ENCODE measurements at regions not wholly inside any gene's neighbourhood (a gene's known extent, or its start where the extent isn't known, plus 50 kb on each side); places are given as distances from the start of the nearest gene placed in this dataset.
A peak's percentile ranks its signal among the peaks of the same experiment; 100 is the strongest.

- Histone ChIP-seq H3K14ac (ENCODE audit: low read length) (peak overlapping the region; percentile 45), H3K4me3 (ENCODE audit: low read depth, low read length) (no peak overlapping the region), H3K79me1 (ENCODE audit: low read length) (peaks cover 11% of the 10 kb centered on the region), H3K27ac (ENCODE audit: low read depth, low read length) (peak overlapping the region; percentile 48), H2AK5ac (ENCODE audit: low read length) (no peak overlapping the region), H4K91ac (ENCODE audit: low read depth, low read length) (peak overlapping the region; percentile 45), H3K36me3 (ENCODE audit: control insufficient read depth in 1 of 2, insufficient read depth in 2 of 2, low read length in 2 of 2) (no peaks in the 10 kb centered on the region), H2BK5ac (ENCODE audit: low read depth, low read length, poor library complexity) (peak overlapping the region; percentile 28), H3K9me3 (ENCODE audit: insufficient read depth, low read depth, low read length) (no peaks in the 10 kb centered on the region), H2AFZ (ENCODE audit: insufficient read depth, low read length, poor library complexity) (no peak overlapping the region), H4K12ac (ENCODE audit: low read depth, low read length) (no peak overlapping the region), H2BK12ac (ENCODE audit: low read length) (peak overlapping the region; percentile 56), H3K18ac (ENCODE audit: low read length) (no peak overlapping the region), H3K4me2 (ENCODE audit: low read length) (no peak overlapping the region), H3K4ac (ENCODE audit: low read depth, low read length) (peak overlapping the region; percentile 28), H4K8ac (ENCODE audit: low read depth, low read length) (no peak overlapping the region), H3K9ac (ENCODE audit: low read length) (no peak overlapping the region), H2BK120ac (ENCODE audit: insufficient read depth, low read length, poor library complexity) (peak overlapping the region; percentile 17), H3K27me3 (ENCODE audit: insufficient read depth, low read length) (no peaks in the 10 kb centered on the region), H3K79me2 (ENCODE audit: control insufficient read depth, insufficient read depth, low read length, poor library complexity) (no peaks in the 10 kb centered on the region), H3K4me1 (ENCODE audit: control insufficient read depth in 1 of 2, insufficient read depth in 2 of 2, low read length in 2 of 2) (peaks cover 6 to 7% of the 10 kb centered on the region in 2 experiments), H3K23ac (ENCODE audit: low read length) (no peak overlapping the region)
- DNase-seq: peak; percentile 97 to 98
- no CpG with 5 or more reads among the region's 16 CpGs for WGBS (ENCODE audit: extremely low coverage, insufficient coverage, insufficient read length)
These were observed 115.9 kb upstream of the TBX3 start for GRCh38 chr12:114799574-114800487.

GRCh38 chr12:114794049-114794558 is 110.1 kb upstream of the TBX3 start:
- no peak overlapping the region for H4K12ac ChIP-seq (ENCODE audit: low read depth, low read length)
- DNase-seq: no peak
- no peak overlapping the region for H4K8ac ChIP-seq (ENCODE audit: low read depth, low read length)
- no peak overlapping the region for H3K27ac ChIP-seq (ENCODE audit: low read depth, low read length)
- H3K79me2 ChIP-seq (ENCODE audit: control insufficient read depth, insufficient read depth, low read length, poor library complexity): no peaks in the 10 kb centered on the region
- no peak overlapping the region for H2BK5ac ChIP-seq (ENCODE audit: low read depth, low read length, poor library complexity)
- H3K9me3 ChIP-seq (ENCODE audit: insufficient read depth, low read depth, low read length): no peaks in the 10 kb centered on the region
- no peaks in the 10 kb centered on the region for H3K36me3 ChIP-seq (ENCODE audit: control insufficient read depth in 1 of 2, insufficient read depth in 2 of 2, low read length in 2 of 2)
- no peak overlapping the region for H3K23ac ChIP-seq (ENCODE audit: low read length)
- H2AFZ ChIP-seq (ENCODE audit: insufficient read depth, low read length, poor library complexity): no peak overlapping the region
- no peak overlapping the region for H4K91ac ChIP-seq (ENCODE audit: low read depth, low read length)
- no peak overlapping the region for H3K18ac ChIP-seq (ENCODE audit: low read length)
- peak overlapping the region; percentile 89 for H2AK5ac ChIP-seq (ENCODE audit: low read length)
- H3K4ac ChIP-seq (ENCODE audit: low read depth, low read length): no peak overlapping the region
- H3K27me3 ChIP-seq (ENCODE audit: insufficient read depth, low read length): no peaks in the 10 kb centered on the region
- no CpG with 5 or more reads among the region's 8 CpGs for WGBS (ENCODE audit: extremely low coverage, insufficient coverage, insufficient read length)
- no peak overlapping the region for H3K14ac ChIP-seq (ENCODE audit: low read length)
- peak overlapping the region; percentile 65 for H2BK12ac ChIP-seq (ENCODE audit: low read length)
- no peak overlapping the region for H2BK120ac ChIP-seq (ENCODE audit: insufficient read depth, low read length, poor library complexity)
- H3K79me1 ChIP-seq (ENCODE audit: low read length): peaks cover 8% of the 10 kb centered on the region
- H3K4me3 ChIP-seq (ENCODE audit: low read depth, low read length): no peak overlapping the region
- H3K4me1 ChIP-seq (ENCODE audit: control insufficient read depth in 1 of 2, insufficient read depth in 2 of 2, low read length in 2 of 2): peaks cover 0 to 2% of the 10 kb centered on the region in 2 experiments
- H3K9ac ChIP-seq (ENCODE audit: low read length): no peak overlapping the region
- no peak overlapping the region for H3K4me2 ChIP-seq (ENCODE audit: low read length)

GRCh38 chr12:114790276-114790675 is 106.3 kb upstream of the TBX3 start:
- DNase-seq: peak; percentile 80 to 96
- Histone ChIP-seq H3K4me2 (ENCODE audit: low read length) (no peak overlapping the region), H4K8ac (ENCODE audit: low read depth, low read length) (no peak overlapping the region), H2BK120ac (ENCODE audit: insufficient read depth, low read length, poor library complexity) (peak overlapping the region; percentile 75), H3K4me1 (ENCODE audit: control insufficient read depth in 1 of 2, insufficient read depth in 2 of 2, low read length in 2 of 2) (peaks cover 0 to 2% of the 10 kb centered on the region in 2 experiments), H3K14ac (ENCODE audit: low read length) (no peak overlapping the region), H3K9ac (ENCODE audit: low read length) (no peak overlapping the region), H4K12ac (ENCODE audit: low read depth, low read length) (no peak overlapping the region), H3K79me1 (ENCODE audit: low read length) (peaks cover 6% of the 10 kb centered on the region), H3K27ac (ENCODE audit: low read depth, low read length) (peak overlapping the region; percentile 22), H3K18ac (ENCODE audit: low read length) (no peak overlapping the region), H2AK5ac (ENCODE audit: low read length) (no peak overlapping the region), H2BK12ac (ENCODE audit: low read length) (no peak overlapping the region), H4K91ac (ENCODE audit: low read depth, low read length) (peak overlapping the region; percentile 53), H3K4me3 (ENCODE audit: low read depth, low read length) (no peak overlapping the region), H3K23ac (ENCODE audit: low read length) (no peak overlapping the region), H3K36me3 (ENCODE audit: control insufficient read depth in 1 of 2, insufficient read depth in 2 of 2, low read length in 2 of 2) (no peaks in the 10 kb centered on the region), H2AFZ (ENCODE audit: insufficient read depth, low read length, poor library complexity) (no peak overlapping the region), H3K9me3 (ENCODE audit: insufficient read depth, low read depth, low read length) (no peaks in the 10 kb centered on the region), H2BK5ac (ENCODE audit: low read depth, low read length, poor library complexity) (no peak overlapping the region), H3K4ac (ENCODE audit: low read depth, low read length) (no peak overlapping the region), H3K79me2 (ENCODE audit: control insufficient read depth, insufficient read depth, low read length, poor library complexity) (no peaks in the 10 kb centered on the region), H3K27me3 (ENCODE audit: insufficient read depth, low read length) (no peaks in the 10 kb centered on the region)
- no CpG with 5 or more reads among the region's 1 CpG for WGBS (ENCODE audit: extremely low coverage, insufficient coverage, insufficient read length)

GRCh38 chr12:114789821-114790220 is 105.8 kb upstream of the TBX3 start:
- Histone ChIP-seq H3K9ac (ENCODE audit: low read length) (no peak overlapping the region), H2AK5ac (ENCODE audit: low read length) (no peak overlapping the region), H3K4ac (ENCODE audit: low read depth, low read length) (no peak overlapping the region), H4K8ac (ENCODE audit: low read depth, low read length) (no peak overlapping the region), H3K9me3 (ENCODE audit: insufficient read depth, low read depth, low read length) (no peaks in the 10 kb centered on the region), H3K4me3 (ENCODE audit: low read depth, low read length) (no peak overlapping the region), H3K36me3 (ENCODE audit: control insufficient read depth in 1 of 2, insufficient read depth in 2 of 2, low read length in 2 of 2) (no peaks in the 10 kb centered on the region), H2BK5ac (ENCODE audit: low read depth, low read length, poor library complexity) (no peak overlapping the region), H3K4me1 (ENCODE audit: control insufficient read depth in 1 of 2, insufficient read depth in 2 of 2, low read length in 2 of 2) (peaks cover 0 to 2% of the 10 kb centered on the region in 2 experiments), H2BK120ac (ENCODE audit: insufficient read depth, low read length, poor library complexity) (no peak overlapping the region), H2AFZ (ENCODE audit: insufficient read depth, low read length, poor library complexity) (no peak overlapping the region), H3K14ac (ENCODE audit: low read length) (no peak overlapping the region), H4K91ac (ENCODE audit: low read depth, low read length) (no peak overlapping the region), H3K23ac (ENCODE audit: low read length) (no peak overlapping the region), H2BK12ac (ENCODE audit: low read length) (no peak overlapping the region), H4K12ac (ENCODE audit: low read depth, low read length) (no peak overlapping the region), H3K27me3 (ENCODE audit: insufficient read depth, low read length) (no peaks in the 10 kb centered on the region), H3K79me2 (ENCODE audit: control insufficient read depth, insufficient read depth, low read length, poor library complexity) (no peaks in the 10 kb centered on the region), H3K18ac (ENCODE audit: low read length) (no peak overlapping the region), H3K4me2 (ENCODE audit: low read length) (no peak overlapping the region), H3K27ac (ENCODE audit: low read depth, low read length) (peak overlapping the region; percentile 22), H3K79me1 (ENCODE audit: low read length) (peaks cover 10% of the 10 kb centered on the region)
- no CpG with 5 or more reads among the region's 5 CpGs for WGBS (ENCODE audit: extremely low coverage, insufficient coverage, insufficient read length)
- DNase-seq: peak; percentile 28 to 75

Measured in trophoblast cell (in vitro differentiated cells and primary cell).